ENCODE measurements at regions not wholly inside any gene's neighbourhood (a gene's known extent, or its start where the extent isn't known, plus 50 kb on each side); places are given as distances from the start of the nearest gene placed in this dataset.

- no peak overlapping the region for H3K4me3 ChIP-seq (ENCODE audit: low read length)
- TF ChIP-seq, protein P1, sequence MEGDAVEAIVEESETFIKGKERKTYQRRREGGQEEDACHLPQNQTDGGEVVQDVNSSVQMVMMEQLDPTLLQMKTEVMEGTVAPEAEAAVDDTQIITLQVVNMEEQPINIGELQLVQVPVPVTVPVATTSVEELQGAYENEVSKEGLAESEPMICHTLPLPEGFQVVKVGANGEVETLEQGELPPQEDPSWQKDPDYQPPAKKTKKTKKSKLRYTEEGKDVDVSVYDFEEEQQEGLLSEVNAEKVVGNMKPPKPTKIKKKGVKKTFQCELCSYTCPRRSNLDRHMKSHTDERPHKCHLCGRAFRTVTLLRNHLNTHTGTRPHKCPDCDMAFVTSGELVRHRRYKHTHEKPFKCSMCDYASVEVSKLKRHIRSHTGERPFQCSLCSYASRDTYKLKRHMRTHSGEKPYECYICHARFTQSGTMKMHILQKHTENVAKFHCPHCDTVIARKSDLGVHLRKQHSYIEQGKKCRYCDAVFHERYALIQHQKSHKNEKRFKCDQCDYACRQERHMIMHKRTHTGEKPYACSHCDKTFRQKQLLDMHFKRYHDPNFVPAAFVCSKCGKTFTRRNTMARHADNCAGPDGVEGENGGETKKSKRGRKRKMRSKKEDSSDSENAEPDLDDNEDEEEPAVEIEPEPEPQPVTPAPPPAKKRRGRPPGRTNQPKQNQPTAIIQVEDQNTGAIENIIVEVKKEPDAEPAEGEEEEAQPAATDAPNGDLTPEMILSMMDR (IDR thresholded peaks at IDR 0.05): no peak
- WGBS (ENCODE audit: insufficient coverage): 75% methylated on average over 2 of the region's 3 CpGs
- DNase-seq (no peak), ATAC-seq (no peak)
- Mint-ChIP-seq H3K4me1 (no peaks in the 10 kb centered on the region), H3K4me3 (no peak overlapping the region), H3K27me3 (ENCODE audit: low read depth in 2 of 2) (no peaks in the 10 kb centered on the region), H3K9me3 (peaks cover 16 to 20% of the 10 kb centered on the region in 2 donors), H3K27ac (no peak overlapping the region), H3K36me3 (peaks cover 9% of the 10 kb centered on the region)
- no peaks in the 10 kb centered on the region for H3K4me1 ChIP-seq (ENCODE audit: control insufficient read depth, insufficient read depth, low read length)
- intact Hi-C loops (cut with micrococcal nuclease): no loop called here
- H3K9me3 ChIP-seq (ENCODE audit: control insufficient read depth, insufficient read depth, low read length): no peaks in the 10 kb centered on the region
- H3K27me3 ChIP-seq (ENCODE audit: control insufficient read depth, insufficient read depth, low read length): no peaks in the 10 kb centered on the region
- H3K27ac ChIP-seq (ENCODE audit: low read length): no peak overlapping the region
- H3K36me3 ChIP-seq (ENCODE audit: control insufficient read depth, insufficient read depth, low read length): no peaks in the 10 kb centered on the region
Observed at GRCh38 chr5:29262339-29263123, 1931.0 kb upstream of the CDH6 start.

DNA sequence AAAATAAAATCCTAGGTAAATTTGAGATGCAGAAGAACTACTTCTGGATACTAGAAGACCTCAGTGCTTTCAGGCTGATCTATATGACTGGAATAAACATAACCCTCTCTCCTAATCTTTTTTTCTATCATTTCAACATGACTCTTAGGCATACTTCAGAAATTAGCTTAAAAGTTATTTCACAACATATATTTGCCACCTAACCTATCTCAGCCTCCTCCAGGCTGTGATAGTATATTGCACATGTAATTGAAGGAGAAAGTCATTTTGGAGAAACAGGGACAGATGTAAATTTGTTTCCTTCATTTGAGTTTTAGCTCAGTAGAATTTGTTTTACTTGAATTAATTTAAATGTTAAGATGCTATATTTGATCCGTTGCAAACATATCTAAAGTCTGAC lies 1932.3 kb upstream of the CDH6 start:
- no peaks in the 10 kb centered on the region for H3K27me3 ChIP-seq (ENCODE audit: control insufficient read depth, insufficient read depth, low read length)
- H3K4me3 ChIP-seq (ENCODE audit: low read length): no peak overlapping the region
- TF ChIP-seq, protein P1 (IDR thresholded peaks at IDR 0.05): no peak
- H3K27ac ChIP-seq (ENCODE audit: low read length): no peak overlapping the region
- no peak overlapping the region for H3K4me3 Mint-ChIP-seq
- intact Hi-C loops (cut with micrococcal nuclease): no loop called here
- H3K27ac Mint-ChIP-seq: no peak overlapping the region
- ATAC-seq (no peak), DNase-seq (no peak)
- H3K36me3 Mint-ChIP-seq: peaks cover 9% of the 10 kb centered on the region
- H3K9me3 ChIP-seq (ENCODE audit: control insufficient read depth, insufficient read depth, low read length): no peaks in the 10 kb centered on the region
- H3K4me1 Mint-ChIP-seq: no peaks in the 10 kb centered on the region
- H3K4me1 ChIP-seq (ENCODE audit: control insufficient read depth, insufficient read depth, low read length): no peaks in the 10 kb centered on the region
- no peaks in the 10 kb centered on the region for H3K36me3 ChIP-seq (ENCODE audit: control insufficient read depth, insufficient read depth, low read length)
- no CpG with 5 or more reads among the region's 1 CpG for WGBS (ENCODE audit: insufficient coverage)
- peaks cover 13 to 22% of the 10 kb centered on the region in 2 donors for H3K9me3 Mint-ChIP-seq
- H3K27me3 Mint-ChIP-seq (ENCODE audit: low read depth in 2 of 2): no peaks in the 10 kb centered on the region

DNA sequence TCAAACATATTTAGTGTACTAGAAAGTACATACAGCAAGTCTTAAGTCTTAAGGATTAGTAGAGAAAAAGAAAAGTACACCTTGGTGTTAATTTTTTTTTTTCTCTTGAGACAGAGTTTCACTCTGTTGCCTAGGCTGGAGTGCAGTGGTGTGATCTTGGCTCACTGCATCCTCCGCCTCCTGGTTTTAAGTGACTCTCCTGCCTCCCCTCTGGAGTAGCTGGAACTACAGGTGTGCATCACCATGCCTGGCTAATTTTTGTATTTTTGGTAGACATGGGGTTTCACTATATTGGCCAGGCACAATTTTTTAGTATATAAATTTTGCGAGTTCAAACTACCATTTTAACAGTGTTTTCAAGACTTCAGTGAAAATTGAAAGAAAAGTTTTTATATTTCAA lies 1941.1 kb upstream of the CDH6 start:
- Histone ChIP-seq H3K36me3 (ENCODE audit: control insufficient read depth, insufficient read depth, low read length) (no peaks in the 10 kb centered on the region), H3K4me1 (ENCODE audit: control insufficient read depth, insufficient read depth, low read length) (no peaks in the 10 kb centered on the region), H3K27me3 (ENCODE audit: control insufficient read depth, insufficient read depth, low read length) (no peaks in the 10 kb centered on the region), H3K9me3 (ENCODE audit: control insufficient read depth, insufficient read depth, low read length) (peaks cover 5% of the 10 kb centered on the region), H3K27ac (ENCODE audit: low read length) (no peak overlapping the region), H3K4me3 (ENCODE audit: low read length) (no peak overlapping the region)
- TF ChIP-seq, protein P1 (IDR thresholded peaks at IDR 0.05): no peak
- H3K9me3 Mint-ChIP-seq: peaks cover 4 to 18% of the 10 kb centered on the region in 2 donors
- H3K36me3 Mint-ChIP-seq: no peaks in the 10 kb centered on the region
- intact Hi-C loops (cut with micrococcal nuclease): no loop called here
- 83% methylated on average over 1 of the region's 2 CpGs for WGBS (ENCODE audit: insufficient coverage)
- no peak overlapping the region for H3K4me3 Mint-ChIP-seq
- no peaks in the 10 kb centered on the region for H3K4me1 Mint-ChIP-seq
- DNase-seq (no peak), ATAC-seq (no peak)
- no peak overlapping the region for H3K27ac Mint-ChIP-seq
- H3K27me3 Mint-ChIP-seq (ENCODE audit: low read depth in 2 of 2): no peaks in the 10 kb centered on the region
